ENCODE measurements at regions not wholly inside any gene's neighbourhood (a gene's known extent, or its start where the extent isn't known, plus 50 kb on each side); places are given as distances from the start of the nearest gene placed in this dataset.
"Not testable (repeated sequence)": the region's sequence is repeated elsewhere in the genome, so short reads cannot be mapped to it uniquely, and the experiment has no call there.

DNA sequence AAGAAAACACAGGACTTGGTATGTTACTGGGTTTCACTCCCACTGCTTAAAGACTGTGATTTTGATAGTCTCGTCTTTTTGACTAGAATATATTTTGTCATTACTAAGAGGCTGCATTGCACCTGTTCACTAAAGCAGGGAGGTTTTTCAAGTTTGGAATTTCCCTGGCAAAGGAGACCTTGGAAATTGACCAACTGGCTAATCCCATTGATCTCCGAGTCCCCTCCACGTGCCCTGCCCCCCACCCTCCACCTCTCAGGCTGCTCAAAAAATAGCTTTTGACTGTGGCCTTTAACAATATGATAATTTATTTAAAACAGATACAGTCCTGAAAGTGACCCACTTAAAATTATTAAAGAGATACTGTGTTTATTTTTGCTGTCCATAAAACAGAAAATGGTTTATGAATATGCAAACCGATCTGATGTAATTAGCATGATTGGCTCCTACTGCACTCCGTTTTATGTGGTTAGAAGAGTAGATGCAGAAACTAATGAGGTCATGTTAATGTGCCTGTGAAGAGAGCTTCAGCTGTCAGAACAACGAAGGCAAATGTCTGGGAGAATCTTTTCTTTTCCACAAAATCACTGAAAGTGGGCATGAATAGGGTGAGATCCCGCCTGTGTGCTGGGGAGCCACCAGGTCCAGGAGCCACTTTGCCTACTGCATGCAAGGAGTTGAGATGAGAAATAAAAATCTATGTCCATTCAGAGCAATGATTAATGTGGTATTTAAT lies 361.5 kb downstream of the RRAGC start:
- no peak for DNase-seq

DNA sequence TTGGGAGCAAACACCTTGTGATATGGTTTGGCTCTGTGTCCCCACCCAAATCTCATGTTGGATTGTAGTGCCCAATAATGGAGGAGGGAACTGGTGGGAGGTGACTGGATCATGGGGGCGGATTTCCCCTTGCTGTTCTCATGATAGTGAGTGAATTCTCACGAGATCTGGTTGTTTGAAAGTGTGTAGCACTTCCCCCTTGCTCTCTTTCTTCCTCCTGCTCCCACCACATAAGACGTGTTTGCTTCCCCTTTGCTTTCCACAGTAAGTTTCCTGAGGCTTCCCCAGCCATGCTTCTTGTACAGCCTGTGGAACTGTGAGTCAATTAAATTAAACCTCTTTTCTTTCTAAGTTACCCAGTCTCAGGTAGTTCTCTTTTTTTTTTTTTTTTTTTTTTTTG lies 366.3 kb downstream of the RRAGC start:
- DNase-seq: not testable (repeated sequence)

DNA sequence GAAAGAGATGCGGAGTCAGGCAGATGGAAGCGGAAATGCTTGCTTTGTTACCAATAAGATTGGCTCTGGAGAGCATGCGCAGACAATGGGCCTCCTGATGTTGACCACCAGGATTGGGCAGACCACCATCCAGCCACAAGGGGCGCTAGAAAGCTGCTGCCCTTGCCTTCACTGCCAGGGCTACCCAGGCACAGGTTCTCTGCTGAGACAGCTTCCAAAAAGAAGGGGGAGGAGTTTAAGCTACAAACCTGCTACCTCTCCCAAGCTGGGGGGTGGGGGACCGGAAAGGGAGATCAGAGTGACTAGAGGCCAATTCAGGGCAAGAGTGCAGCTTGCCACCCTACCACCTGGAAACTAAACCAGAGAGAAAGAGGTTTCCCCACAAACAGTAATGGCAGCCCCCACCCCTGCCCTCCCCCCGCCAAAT lies 369.7 kb downstream of the RRAGC start:
- DNase-seq: no peak

DNA sequence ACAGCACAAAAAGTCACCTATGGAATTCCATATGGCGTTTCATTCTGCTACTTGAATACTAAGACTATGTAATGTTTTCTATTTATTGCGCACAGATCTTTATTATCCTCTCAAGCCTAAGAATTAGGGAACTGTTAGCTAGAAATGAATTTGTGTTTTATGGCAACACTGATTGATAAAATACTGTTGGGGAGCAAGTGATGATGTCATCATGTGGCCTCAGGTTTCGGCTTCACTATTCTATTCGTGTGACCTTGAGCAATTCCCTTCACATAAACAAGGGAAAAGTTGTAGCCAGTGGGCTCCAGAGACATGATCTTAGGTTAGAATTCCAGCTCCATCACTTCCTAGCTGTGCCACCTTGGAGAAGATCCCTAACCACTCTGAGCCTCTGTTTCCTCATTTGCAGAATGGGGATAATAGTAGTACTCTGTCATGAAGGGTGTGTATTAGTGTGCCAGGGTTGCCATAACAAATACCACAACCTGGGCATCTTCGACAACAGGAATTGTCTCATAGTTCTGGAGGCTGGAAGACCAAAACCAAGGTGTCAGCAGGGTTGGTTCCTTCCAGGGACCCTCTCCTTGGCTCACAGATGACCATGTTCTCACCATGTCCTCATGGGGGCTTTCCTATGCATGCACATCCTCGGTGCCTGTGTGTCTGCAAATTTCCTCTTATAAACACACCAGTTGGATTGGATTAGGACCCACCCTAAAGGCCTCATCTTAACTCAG lies 371.2 kb downstream of the RRAGC start:
- no peak for DNase-seq

DNA sequence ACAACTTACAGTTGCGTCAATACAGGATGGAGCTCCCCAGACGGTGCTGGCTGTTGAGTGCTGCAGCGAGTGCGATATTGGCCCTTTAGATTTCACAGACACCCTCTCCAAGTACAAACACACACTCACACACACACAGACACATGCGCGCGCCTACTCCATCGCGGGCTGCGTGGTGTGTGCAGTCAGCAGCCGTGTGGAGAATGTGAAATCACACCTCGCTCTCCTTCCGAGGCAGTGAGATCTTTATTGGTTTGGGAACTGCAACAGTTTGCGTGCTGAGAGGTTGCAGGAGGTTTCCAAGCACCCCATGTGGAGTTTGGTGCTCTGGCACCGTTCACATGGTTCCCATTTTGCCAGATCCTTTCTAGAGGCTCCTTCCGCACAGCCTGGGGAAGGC lies 372.2 kb downstream of the RRAGC start:
- DNase-seq: no peak

DNA sequence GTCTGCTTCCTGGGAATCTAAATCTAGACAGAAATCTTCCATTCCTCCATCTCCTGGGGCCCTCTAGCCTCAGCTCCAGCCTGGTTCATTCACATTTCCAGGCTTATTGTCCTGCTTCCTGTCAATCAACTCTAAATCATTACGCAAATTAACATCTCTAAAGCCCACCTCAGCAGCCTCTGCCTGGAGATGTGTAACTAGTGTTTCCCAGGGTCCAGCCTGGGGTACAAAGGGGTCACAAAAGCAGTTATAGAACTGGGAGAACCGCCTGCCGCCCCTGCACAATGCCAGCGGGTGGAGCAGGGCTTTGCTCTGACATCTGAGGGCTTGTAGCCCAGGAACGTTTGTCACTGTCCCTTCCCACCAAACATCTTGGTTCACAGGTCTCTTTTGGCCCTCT lies 373.5 kb downstream of the RRAGC start:
- DNase-seq: no peak

DNA sequence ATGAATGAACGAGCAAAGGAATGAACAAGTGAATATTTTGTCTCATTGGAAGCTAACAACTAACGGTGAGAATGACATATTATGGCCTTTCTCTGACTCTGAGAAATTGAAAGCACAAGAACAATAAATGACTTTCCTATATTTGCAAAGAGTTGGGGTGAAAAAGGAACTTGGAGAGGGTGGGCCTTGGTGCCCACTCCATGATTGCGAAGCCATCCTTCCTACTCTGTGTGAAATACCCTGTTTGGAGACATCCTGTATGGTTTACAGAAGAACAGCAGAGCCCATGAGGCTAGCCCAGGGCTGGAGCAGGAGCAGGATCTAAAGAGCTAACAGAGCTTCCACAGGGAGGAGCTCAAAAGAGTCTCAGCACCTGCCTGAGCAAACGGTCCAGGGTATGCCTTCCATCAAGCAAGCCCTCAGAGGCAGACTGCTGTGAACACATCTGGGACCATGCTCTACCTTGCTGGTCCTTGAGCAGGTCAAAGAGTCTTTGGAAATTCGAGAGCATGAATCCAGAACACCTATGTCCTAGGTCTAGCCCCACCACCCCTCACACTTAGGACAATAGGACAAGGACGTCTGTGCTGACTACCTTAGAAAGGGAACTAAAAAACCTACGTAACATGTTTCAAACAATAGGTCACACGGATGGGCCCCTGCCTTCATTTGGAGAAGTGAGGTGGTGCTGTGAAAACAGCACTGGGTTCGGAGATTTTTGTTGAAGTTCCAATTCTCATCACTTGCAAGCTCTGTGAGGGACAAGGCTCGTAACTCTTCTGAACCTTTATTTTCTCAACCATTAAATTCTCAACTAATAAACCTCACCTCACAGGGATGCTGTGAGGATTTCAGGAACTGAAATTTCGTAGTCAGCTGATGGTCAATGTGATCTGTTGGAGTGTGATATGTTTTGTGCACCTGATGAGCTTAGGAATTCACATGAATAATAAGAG lies 377.4 kb downstream of the RRAGC start:
- no peak for DNase-seq

DNA sequence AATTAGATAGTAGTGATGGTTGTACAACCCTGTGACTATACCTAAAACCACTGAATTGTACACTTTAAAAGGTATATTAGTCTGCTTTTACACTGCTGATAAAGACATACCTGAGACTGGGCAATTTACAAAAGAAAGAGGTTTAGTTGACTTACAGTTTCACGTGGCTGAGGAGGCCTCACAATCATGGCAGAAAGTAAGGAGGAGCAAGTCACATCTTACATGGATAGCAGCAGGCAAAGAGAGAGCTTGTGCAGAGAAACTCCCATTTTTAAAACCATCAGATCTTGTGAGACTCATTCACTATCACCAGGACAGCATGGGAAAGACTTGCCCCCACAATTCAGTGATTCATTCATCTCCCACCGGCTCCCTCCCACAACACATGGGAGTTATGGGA lies 379.9 kb downstream of the RRAGC start:
- DNase-seq: not testable (repeated sequence)

DNA sequence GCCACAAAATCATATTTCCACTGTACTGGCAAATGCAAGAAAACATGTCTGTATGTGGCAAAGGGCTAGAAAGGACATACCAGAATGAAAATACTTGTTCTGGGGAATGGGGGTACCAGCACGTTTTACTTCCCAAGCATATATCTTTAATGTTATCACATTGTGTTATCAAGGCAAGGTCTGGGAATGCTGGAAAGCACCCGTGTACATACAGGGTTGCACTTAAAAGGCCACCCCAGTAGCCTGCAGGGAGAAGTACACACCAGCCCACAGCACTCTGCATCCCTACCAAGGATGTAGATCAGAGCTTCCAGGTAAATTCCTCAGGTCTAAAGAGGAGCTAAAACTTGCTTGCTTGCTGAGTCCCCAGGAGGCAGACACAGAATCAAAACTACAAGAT lies 381.8 kb downstream of the RRAGC start:
- DNase-seq: no peak

DNA sequence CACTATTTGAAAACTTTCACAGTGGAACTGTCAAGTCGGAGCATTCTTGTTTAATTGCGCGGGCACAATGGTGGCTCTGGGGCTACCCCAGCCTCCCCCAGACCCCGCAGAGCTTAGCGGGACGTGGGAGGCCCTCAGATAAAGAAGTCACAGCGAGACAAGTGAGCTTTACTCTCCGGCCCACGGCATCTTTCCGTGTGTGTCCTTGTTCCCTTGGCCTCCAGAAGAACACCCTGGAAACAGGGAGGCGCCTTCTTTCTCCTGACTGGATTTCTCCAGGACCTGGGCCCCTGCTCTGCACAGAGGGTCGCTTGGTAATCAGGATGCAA lies 382.8 kb downstream of the RRAGC start:
- no peak for DNase-seq

DNA sequence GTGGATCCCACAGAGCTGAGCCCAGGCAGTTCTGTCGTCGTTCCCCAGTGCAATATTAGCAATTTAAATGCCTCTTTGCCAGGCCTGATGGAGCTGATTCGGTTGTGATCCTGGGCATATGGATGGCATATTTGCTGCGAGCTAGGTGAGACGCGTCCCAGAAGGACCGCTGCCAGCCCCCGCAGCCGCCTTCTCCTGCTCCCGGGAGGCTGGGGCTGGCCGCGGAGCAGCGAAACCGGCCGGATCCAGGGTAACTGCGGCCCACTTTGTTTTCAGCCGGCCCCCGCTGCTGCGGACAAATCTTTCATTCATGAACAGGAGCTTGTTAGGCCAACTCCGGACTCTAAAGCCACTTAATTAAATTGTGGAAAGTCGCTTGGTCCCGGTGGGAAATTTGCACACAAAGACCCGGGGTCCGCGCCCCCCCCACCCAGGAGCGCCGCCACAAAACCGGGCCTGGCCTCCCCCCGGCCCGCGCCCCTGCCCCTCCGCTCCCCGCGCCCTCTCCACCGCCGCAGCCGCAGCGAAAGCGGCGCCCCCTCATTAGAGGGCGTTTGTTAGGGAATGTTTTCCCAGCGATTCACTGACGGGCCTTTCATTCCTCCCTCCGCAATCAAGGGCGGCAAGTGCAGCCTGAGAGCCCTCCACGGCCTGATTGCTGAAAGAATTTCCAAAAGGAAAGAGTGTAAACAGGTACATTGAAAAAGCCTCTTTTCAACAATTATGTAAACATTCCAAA lies 383.3 kb downstream of the RRAGC start:
- DNase-seq: no peak

DNA sequence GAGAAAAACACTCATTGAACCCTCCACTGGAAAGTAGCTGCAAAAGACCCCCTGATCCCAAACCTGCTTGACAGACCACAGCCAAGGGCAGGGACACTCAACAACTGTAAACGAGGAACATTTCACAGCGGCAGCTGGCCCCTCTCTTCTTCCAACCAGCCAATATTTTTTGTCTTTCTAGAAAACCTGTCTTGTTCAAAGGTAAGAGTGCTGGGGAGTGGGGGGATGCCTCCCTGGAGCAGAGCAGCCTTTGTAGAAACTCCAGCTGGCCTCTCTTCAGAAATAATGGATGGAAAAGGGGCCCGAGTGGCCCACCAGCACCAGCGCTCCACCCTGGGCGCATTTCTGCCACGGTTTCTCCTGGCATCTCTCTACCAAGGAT lies 384.0 kb downstream of the RRAGC start:
- DNase-seq: no peak

DNA sequence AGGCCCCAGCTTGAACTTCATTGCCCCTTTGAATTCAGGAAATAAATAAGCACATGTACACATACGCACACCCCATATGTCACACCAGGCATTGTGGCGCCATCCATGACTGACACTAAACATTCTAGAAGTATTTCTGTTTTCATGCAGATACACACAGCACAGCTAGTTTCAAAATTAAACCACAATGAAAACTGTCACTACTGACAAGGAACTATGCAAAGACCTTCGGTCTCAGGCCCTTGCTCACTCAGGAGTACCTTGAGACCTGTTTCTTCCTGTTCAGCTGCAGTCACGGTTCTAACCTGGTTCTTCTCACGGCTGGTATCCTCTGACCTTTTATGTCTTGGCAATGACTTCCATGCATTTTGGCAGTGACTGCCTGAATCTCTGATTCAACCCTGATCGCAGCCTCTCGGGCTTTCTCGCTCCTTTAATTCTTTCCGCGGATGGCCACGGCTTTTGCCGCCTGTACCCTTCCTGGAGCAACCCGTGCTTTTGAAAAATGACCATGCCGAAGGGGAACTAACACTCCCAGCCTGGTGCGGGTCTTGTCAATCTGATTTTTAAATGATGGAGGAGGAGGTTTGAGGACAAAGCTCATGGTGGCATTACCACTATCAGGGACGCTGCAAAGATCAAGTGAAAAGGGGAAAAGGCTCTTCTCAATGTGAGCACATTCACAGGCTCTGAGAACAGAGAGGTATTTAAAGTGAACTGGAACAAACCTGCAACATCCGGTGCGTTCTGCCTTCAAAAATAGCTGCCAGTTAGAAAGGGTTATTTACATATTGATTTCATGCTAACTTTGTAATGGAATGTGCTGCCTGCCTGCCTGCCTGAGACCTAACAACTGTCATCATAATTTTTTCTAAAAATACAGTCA lies 384.6 kb downstream of the RRAGC start:
- no peak for DNase-seq

DNA sequence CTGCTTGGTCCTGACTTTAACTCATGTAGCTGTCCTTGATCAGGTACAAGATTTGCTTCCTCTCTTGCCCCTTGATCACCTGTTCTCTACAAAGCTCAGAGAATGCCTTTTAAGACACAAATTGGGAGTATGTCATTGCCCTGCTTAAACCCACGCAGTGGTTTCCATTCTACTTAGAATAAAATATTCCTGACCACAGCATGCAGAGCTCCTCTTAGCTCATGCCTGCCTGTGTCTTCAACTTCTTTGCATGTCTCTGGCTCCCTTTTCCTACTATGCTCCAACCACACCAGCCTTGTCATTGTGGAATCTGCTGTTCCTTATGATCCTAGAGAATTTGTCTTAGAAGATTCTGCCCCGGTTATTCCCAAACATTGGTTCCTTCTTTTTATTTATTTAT lies 393.1 kb downstream of the RRAGC start:
- DNase-seq: no peak

DNA sequence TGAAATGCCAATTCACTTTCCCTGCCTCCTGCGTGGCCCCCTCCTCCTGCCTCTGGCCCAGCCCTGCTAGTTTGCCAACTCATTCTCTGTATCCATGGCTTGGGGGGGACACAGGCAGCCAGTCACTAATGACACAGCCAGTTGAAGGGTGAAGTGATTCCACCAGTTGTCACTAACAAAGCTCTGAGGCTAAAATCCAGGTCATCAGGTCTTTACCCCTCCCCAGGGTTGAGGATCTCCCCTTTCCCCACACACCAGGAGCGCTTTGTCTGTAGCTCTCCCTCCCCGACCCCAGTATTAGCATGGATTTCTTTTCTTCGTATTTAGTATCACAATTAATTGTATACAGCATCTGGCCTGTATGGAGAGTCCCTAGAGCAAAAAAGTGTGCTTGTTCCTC lies 394.1 kb downstream of the RRAGC start:
- DNase-seq: no peak

DNA sequence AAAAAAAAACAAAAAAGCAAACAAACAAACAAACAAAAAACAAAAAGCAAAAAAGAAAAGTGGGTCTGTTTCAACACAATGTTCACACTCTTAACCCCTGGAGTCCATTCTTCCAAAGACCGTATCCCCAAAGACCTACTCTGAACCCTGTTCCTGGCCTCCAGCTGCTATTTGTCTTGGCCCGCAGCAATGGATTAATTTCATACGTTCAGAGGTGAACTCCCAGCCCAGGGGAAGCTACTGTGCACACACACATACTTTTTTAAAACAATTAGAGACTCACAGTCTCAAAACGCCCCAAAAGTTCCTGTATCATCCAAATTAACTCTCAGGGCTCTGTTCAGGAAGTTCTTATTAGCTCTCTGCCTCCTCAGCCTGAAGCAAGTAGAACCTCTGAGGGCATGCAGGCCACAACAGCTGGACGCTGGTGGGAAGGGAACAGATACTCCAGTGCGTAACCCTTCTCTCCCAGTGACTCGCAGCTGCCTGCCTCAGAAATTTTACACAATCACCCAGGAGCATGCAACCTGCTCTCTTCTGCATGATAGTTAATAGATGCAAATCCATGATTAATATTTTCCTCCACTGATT lies 395.4 kb downstream of the RRAGC start:
- DNase-seq: no peak

DNA sequence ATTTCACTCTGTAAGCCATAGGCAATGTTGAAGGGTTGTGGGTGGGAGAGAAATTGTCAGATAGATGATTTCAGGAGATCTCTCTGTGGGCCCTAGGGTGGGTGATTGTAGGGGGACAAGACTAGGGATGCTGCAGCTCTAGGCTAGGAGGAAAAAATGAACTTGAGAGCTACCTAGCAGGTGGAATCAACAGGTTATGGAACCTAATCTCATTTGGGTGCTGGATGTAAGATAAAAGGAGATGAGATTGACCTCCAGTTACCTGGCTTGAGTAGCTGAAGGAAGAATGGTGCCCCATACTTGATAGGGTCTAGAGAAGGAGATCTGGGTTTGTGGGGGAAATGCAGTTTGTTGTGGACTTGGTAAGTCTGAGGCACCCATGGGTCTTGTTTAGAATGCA lies 396.5 kb downstream of the RRAGC start:
- DNase-seq: no peak

DNA sequence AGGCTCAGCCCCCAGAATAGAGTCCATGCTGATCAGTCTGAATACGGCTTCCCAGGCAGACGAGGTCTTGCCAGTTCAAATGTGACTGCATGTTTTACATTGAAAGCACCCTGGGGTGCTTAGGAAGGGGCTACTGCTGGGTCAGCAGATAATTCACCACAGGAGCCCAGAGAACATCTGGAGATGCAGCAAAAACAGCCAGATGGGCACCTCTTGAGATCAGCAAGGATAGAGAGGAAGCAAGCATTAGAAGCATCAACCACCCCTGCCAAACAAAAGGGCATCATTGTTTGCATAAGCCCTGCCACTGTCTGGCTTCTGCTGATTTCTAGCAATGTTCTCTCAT lies 403.1 kb downstream of the RRAGC start:
- DNase-seq: no peak

DNA sequence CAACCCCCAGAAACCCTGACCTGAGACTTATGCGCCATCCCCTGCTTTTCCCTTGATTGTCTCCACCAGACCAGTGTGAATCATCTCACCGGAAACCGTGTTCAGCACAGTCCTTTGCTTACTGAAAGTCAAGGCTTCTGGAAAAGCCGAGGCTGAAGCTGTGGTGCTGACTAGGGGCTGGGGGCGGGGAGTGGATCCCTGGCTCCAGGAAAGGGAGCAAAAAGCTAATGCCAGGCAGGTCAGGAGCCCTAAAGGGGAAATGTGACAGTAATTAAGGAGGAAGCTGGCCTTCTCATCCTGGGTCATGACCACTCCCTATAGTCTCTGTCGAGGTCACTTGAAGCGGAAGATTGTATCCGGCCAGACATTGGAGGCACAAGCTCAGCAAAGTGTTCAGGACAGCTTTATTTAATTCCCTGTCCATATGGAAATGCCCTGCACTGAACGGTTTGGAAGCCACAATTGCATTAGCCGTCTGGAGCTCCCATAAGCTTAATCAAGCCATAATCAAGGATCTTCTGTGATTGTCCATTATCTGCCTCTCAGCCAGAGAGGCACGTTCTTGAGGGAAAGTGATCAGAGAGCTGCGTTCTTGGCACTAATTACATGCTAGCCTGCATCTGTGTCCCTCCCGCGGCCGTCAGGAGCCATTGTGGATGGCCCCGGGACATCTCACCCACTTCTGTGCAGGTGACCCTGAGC lies 403.6 kb downstream of the RRAGC start:
- no peak for DNase-seq

DNA sequence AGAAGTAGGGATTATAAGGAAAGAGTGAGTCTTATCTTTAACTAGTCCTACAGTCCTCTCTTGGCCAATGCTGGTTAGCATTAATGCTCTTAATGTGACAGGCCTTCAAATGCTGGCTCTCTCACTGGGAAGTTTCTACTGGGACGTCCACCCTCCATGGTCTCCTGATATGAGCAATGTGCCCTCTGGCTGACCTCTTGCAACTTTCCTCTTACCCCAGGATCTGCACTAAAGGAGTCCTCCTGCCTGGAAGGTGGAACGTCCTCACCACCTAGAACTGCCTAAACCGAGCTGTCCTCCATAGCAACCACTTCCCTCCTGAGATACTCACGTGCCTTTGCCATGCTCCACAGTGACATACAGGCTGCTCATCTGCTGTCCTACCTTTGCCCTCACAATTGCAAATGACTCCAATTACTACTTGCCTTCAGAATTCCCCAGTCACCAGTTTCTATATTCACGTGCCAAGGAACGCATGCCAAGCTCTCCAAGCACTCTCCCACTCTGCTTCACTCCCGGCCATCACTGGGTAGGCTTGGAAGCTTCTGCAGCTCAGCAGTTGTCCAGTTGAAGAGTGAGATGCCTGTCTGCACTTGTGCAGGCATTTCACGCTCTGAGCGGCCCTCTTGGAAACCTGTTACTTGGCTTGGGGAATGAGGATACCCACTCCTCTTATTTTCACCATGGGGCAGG lies 404.7 kb downstream of the RRAGC start:
- DNase-seq: no peak

Measured in left hindlimb (tissue), 1 donor.